ENCODE measurements at regions not wholly inside any gene's neighbourhood (a gene's known extent, or its start where the extent isn't known, plus 50 kb on each side); places are given as distances from the start of the nearest gene placed in this dataset.
A peak's percentile ranks its signal among the peaks of the same experiment; 100 is the strongest.

DNA sequence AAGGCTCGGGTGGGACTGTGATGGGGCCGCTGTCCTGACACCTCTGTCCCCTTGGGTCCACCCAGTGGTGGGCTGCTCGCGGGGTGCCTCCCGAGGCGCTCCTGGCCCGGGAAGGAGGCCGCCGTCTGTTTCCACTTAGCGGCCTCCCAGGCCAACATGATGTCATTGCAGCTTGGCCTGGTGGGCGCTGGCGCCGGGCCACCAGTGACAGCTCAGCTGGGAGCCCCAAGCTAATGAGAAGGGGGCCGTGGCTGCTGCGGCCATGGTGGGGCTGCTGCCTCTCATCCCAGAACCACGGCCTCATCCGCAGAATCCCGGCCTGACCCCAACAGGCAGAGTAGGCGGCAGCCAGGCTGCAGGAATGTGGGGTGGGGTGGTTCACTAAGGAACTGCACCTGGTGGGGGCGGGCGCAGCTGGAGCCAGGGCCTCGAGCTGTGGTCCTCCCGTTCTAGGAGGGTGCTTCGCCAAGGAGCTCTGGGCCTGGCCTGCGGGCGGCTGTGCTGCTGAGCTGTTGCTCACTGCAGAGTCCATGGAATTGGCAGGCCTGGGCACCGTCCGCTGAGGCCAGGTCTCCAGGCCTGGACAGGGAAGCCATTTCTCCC, 123.5 kb upstream of the COL5A1 start:
- TF ChIP-seq, protein P1, sequence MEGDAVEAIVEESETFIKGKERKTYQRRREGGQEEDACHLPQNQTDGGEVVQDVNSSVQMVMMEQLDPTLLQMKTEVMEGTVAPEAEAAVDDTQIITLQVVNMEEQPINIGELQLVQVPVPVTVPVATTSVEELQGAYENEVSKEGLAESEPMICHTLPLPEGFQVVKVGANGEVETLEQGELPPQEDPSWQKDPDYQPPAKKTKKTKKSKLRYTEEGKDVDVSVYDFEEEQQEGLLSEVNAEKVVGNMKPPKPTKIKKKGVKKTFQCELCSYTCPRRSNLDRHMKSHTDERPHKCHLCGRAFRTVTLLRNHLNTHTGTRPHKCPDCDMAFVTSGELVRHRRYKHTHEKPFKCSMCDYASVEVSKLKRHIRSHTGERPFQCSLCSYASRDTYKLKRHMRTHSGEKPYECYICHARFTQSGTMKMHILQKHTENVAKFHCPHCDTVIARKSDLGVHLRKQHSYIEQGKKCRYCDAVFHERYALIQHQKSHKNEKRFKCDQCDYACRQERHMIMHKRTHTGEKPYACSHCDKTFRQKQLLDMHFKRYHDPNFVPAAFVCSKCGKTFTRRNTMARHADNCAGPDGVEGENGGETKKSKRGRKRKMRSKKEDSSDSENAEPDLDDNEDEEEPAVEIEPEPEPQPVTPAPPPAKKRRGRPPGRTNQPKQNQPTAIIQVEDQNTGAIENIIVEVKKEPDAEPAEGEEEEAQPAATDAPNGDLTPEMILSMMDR (IDR thresholded peaks at IDR 0.05): no peak
- peak in 1 of 2 donors; percentile 50 for TF ChIP-seq POLR2AphosphoS5 (IDR thresholded peaks at IDR 0.05; ENCODE audit: insufficient read depth in 1 of 2, low read depth in 1 of 2)
- Histone ChIP-seq H3K4me3 (no peak overlapping the region), H3K27ac (no peak overlapping the region), H3K27me3 (no peaks in the 10 kb centered on the region), H3K9me3 (no peaks in the 10 kb centered on the region), H3K4me1 (no peaks in the 10 kb centered on the region), H3K36me3 (no peaks in the 10 kb centered on the region)
- DNase-seq (ENCODE audit: extremely low spot score in 2 of 2): no peak
- intact Hi-C loops (cut with DNase I): no loop called here

DNA sequence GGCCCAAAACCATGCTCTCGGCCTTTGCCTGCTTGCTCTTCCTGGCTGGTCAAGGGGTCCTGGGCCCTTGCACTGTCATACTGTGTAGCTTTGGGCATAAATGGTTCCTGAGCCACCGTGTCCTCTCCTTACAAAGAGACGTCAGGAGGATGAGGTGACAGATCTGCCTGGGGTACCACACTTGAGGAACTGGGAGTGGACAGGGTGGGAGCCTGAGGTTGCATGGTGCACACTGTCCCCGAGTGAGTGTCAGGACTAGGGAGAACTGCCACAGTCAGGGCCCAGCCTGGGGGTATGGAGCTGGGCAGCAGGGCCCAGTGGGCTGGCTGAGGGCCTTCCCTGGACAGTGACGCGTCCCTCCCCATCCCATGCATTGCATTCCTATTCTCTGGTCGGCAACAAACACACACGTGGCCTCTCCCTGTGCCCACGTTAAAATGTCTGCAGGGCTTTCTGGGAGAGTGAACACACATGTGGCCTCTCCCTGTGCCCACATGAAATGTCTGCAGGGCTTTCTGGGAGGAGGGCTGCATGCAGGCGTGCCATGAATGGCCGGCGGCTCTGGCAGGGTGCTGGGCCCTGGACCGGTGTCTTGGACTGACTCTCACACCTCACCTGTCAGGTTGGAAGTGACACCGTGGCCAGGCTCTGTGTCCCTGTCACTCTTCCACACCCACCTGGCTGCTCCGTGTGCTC, 122.1 kb upstream of the COL5A1 start:
- intact Hi-C loops (cut with DNase I): no loop called here
- Histone ChIP-seq H3K4me1 (no peaks in the 10 kb centered on the region), H3K4me3 (no peak overlapping the region), H3K27me3 (no peaks in the 10 kb centered on the region), H3K36me3 (no peaks in the 10 kb centered on the region), H3K27ac (no peak overlapping the region), H3K9me3 (no peaks in the 10 kb centered on the region)
- TF ChIP-seq, protein P1 (IDR thresholded peaks at IDR 0.05): no peak
- no peak for TF ChIP-seq POLR2A (IDR thresholded peaks at IDR 0.05)
- no peak for TF ChIP-seq POLR2AphosphoS5 (IDR thresholded peaks at IDR 0.05; ENCODE audit: insufficient read depth in 1 of 2, low read depth in 1 of 2)
- DNase-seq (ENCODE audit: extremely low spot score in 2 of 2): no peak

DNA sequence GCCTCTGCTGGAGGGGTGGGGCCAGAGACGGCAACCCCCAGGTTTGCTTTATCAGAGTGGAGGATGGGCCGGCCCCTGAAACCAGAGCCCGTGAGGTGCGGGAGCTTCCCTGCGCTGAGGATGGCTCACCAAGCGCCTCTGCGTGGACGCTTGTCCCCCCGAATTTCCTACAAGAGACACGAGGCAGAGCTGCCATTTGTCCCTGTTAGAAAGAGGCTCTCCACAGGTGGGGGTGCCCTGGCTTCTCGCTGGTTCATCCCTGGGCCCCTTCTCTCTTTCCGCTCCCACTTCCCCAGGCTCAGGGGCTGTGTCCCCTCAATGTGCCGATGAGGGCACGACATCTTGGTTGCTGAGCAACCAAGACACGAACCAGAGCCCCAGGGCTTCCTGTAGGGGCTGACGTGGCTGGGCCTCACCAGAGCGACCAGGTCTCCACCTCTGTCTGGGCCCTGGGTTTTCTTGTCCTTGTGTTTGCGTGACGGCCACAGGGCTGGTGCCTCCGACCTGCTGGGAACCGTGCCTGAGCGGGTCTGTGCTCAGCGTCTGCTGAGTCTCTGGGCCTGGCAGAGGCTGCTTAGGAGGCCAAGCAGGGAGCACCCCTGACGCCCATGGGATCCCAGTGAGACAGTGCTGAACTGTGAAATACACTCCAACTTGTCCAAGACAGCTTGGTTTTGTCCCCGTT, 119.6 kb upstream of the COL5A1 start:
- TF ChIP-seq POLR2AphosphoS5 (IDR thresholded peaks at IDR 0.05; ENCODE audit: insufficient read depth in 1 of 2, low read depth in 1 of 2) (no peak), POLR2A (IDR thresholded peaks at IDR 0.05) (no peak)
- TF ChIP-seq, protein P1 (IDR thresholded peaks at IDR 0.05): no peak
- no peaks in the 10 kb centered on the region for H3K27me3 ChIP-seq
- no peak overlapping the region for H3K4me3 ChIP-seq
- no peak overlapping the region for H3K27ac ChIP-seq
- peak in 1 of 2 donors; percentile 83 for DNase-seq (ENCODE audit: extremely low spot score in 2 of 2)
- no peaks in the 10 kb centered on the region for H3K36me3 ChIP-seq
- intact Hi-C loops (cut with DNase I): no loop called here
- no peaks in the 10 kb centered on the region for H3K9me3 ChIP-seq
- H3K4me1 ChIP-seq: peaks cover 6% of the 10 kb centered on the region

DNA sequence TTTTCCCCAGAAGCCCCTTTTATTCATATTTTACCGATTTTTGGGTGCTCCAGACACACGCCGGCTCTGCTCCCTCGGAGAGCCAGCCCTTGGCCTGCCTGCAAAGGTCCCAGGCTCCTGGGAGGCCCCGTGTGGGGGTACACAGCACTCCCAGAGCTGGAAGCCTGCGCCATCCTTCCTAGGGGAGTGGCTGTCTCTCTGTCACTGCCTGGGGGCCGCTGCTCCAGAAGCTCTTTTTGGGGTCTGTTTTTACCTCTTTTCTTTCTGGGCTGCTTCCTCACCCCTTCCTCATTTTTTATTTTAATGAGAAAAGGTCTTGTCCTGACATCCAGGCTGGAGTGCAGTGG, 119.1 kb upstream of the COL5A1 start:
- Histone ChIP-seq H3K27ac (no peak overlapping the region), H3K4me3 (no peak overlapping the region), H3K9me3 (no peaks in the 10 kb centered on the region), H3K36me3 (no peaks in the 10 kb centered on the region), H3K4me1 (peaks cover 6% of the 10 kb centered on the region), H3K27me3 (no peaks in the 10 kb centered on the region)
- DNase-seq (ENCODE audit: extremely low spot score in 2 of 2): no peak
- TF ChIP-seq, protein P1 (IDR thresholded peaks at IDR 0.05): no peak
- TF ChIP-seq POLR2AphosphoS5 (IDR thresholded peaks at IDR 0.05; ENCODE audit: insufficient read depth in 1 of 2, low read depth in 1 of 2) (no peak), POLR2A (IDR thresholded peaks at IDR 0.05) (no peak)
- intact Hi-C loops (cut with DNase I): no loop called here

DNA sequence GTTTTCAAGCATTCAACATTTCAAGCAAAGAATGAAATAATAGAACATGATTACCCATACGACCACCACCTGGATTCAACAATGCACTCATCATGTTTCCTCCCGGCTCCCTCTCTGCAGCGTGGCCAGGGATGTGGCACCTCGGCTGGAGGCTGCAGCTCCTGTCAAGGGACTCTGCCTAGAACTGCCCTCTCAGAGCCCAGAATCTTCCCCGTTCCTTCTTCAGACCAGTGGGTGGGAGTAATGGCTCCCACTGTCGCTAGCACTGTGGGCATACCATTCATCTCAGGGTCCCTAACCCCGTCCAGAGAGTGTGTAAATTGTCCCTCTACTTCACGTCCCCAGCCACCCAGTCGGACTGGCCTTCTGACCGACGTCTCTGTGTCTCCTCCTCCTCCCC, 118.6 kb upstream of the COL5A1 start:
- Histone ChIP-seq H3K27me3 (no peaks in the 10 kb centered on the region), H3K4me1 (peaks cover 6% of the 10 kb centered on the region), H3K36me3 (no peaks in the 10 kb centered on the region), H3K9me3 (no peaks in the 10 kb centered on the region), H3K4me3 (no peak overlapping the region), H3K27ac (no peak overlapping the region)
- DNase-seq (ENCODE audit: extremely low spot score in 2 of 2): no peak
- intact Hi-C loops (cut with DNase I): no loop called here
- TF ChIP-seq POLR2AphosphoS5 (IDR thresholded peaks at IDR 0.05; ENCODE audit: insufficient read depth in 1 of 2, low read depth in 1 of 2): no peak
- TF ChIP-seq, protein P1 (IDR thresholded peaks at IDR 0.05): no peak
- TF ChIP-seq POLR2A (IDR thresholded peaks at IDR 0.05): no peak

All from vagina (tissue), 2 donors.